ENCODE measurements at regions not wholly inside any gene's neighbourhood (a gene's known extent, or its start where the extent isn't known, plus 50 kb on each side); places are given as distances from the start of the nearest gene placed in this dataset.

- Histone ChIP-seq H3K4me3 (ENCODE audit: low read depth, low read length) (no peak overlapping the region), H3K9ac (ENCODE audit: low read depth, low read length) (no peak overlapping the region), H3K4me1 (ENCODE audit: control insufficient read depth, insufficient read depth, low read length) (no peaks in the 10 kb centered on the region), H3K36me3 (ENCODE audit: control insufficient read depth, insufficient read depth, low read length) (no peaks in the 10 kb centered on the region), H3K9me3 (ENCODE audit: control insufficient read depth, insufficient read depth, low read length) (no peaks in the 10 kb centered on the region), H3K27me3 (ENCODE audit: control insufficient read depth, insufficient read depth, low read length) (no peaks in the 10 kb centered on the region)
These were observed 821.1 kb downstream of the TRIB2 start for GRCh38 chr2:13537771-13538349.

DNA sequence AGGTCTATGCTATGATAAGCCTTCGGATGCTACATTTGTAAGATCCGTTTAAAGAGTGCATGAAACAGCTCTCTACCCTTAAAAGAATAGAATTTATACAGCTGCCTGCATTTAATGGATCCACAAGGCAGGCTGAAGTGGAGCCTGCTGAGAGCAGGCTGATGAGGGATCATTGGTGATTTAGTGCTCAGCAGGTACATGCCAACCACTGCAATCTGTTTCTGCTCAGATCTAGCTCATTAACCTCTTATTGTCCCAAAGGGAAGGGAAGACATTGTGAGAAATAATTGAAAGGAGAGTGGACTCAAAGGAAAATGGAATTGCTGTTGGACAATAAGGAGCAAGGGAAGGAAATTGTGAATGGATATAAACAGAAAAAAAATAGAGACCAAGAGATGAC lies 822.6 kb downstream of the TRIB2 start:
- no peaks in the 10 kb centered on the region for H3K9me3 ChIP-seq (ENCODE audit: control insufficient read depth, insufficient read depth, low read length)

GRCh38 chr2:13542061-13542460 lies 825.3 kb downstream of the TRIB2 start:
- no peak overlapping the region for H3K4me3 ChIP-seq (ENCODE audit: low read depth, low read length)

More for the DNA sequence above, 822.6 kb downstream of the TRIB2 start:
- Histone ChIP-seq H3K4me3 (ENCODE audit: low read depth, low read length) (no peak overlapping the region), H3K36me3 (ENCODE audit: control insufficient read depth, insufficient read depth, low read length) (no peaks in the 10 kb centered on the region), H3K9ac (ENCODE audit: low read depth, low read length) (no peak overlapping the region), H3K4me1 (ENCODE audit: control insufficient read depth, insufficient read depth, low read length) (no peaks in the 10 kb centered on the region), H3K27me3 (ENCODE audit: control insufficient read depth, insufficient read depth, low read length) (no peaks in the 10 kb centered on the region)

GRCh38 chr2:13542642-13543041 lies 825.9 kb downstream of the TRIB2 start:
- H3K9me3 ChIP-seq (ENCODE audit: control insufficient read depth, insufficient read depth, low read length) = no peaks in the 10 kb centered on the region
- no peaks in the 10 kb centered on the region for H3K27me3 ChIP-seq (ENCODE audit: control insufficient read depth, insufficient read depth, low read length)
- no peak overlapping the region for H3K9ac ChIP-seq (ENCODE audit: low read depth, low read length)
- H3K4me3 ChIP-seq (ENCODE audit: low read depth, low read length) = no peak overlapping the region
- no peaks in the 10 kb centered on the region for H3K4me1 ChIP-seq (ENCODE audit: control insufficient read depth, insufficient read depth, low read length)
- no peaks in the 10 kb centered on the region for H3K36me3 ChIP-seq (ENCODE audit: control insufficient read depth, insufficient read depth, low read length)

More at GRCh38 chr2:13542061-13542460, 825.3 kb downstream of the TRIB2 start:
- Histone ChIP-seq H3K9me3 (ENCODE audit: control insufficient read depth, insufficient read depth, low read length) (no peaks in the 10 kb centered on the region), H3K36me3 (ENCODE audit: control insufficient read depth, insufficient read depth, low read length) (no peaks in the 10 kb centered on the region), H3K4me1 (ENCODE audit: control insufficient read depth, insufficient read depth, low read length) (no peaks in the 10 kb centered on the region), H3K27me3 (ENCODE audit: control insufficient read depth, insufficient read depth, low read length) (no peaks in the 10 kb centered on the region), H3K9ac (ENCODE audit: low read depth, low read length) (no peak overlapping the region)

GRCh38 chr2:13543550-13543949 lies 826.8 kb downstream of the TRIB2 start:
- Histone ChIP-seq H3K36me3 (ENCODE audit: control insufficient read depth, insufficient read depth, low read length) (no peaks in the 10 kb centered on the region), H3K4me1 (ENCODE audit: control insufficient read depth, insufficient read depth, low read length) (no peaks in the 10 kb centered on the region), H3K9ac (ENCODE audit: low read depth, low read length) (no peak overlapping the region)

DNA sequence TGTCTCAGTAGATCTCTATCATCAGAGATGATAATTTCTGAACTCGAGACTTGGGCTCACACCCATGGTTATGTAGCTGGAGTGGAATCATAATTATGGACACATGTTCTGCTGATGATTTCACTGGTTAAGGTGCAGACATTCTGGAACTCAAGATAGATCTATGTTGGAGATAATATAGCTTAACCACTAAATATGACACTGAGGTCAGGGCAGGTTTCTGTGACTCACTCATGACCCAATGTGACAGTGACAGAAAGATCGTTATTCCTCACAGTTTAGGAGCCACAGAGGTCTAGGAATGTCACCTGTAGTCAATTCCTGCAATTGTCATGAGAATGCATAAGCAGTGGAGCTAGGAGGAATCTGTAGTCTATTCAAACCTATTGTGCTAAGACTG lies 828.6 kb downstream of the TRIB2 start:
- Histone ChIP-seq H3K9me3 (ENCODE audit: control insufficient read depth, insufficient read depth, low read length) (no peaks in the 10 kb centered on the region), H3K9ac (ENCODE audit: low read depth, low read length) (no peak overlapping the region), H3K4me3 (ENCODE audit: low read depth, low read length) (no peak overlapping the region), H3K36me3 (ENCODE audit: control insufficient read depth, insufficient read depth, low read length) (no peaks in the 10 kb centered on the region), H3K27me3 (ENCODE audit: control insufficient read depth, insufficient read depth, low read length) (no peaks in the 10 kb centered on the region), H3K4me1 (ENCODE audit: control insufficient read depth, insufficient read depth, low read length) (no peaks in the 10 kb centered on the region)

More at GRCh38 chr2:13543550-13543949, 826.8 kb downstream of the TRIB2 start:
- Histone ChIP-seq H3K27me3 (ENCODE audit: control insufficient read depth, insufficient read depth, low read length) (no peaks in the 10 kb centered on the region), H3K9me3 (ENCODE audit: control insufficient read depth, insufficient read depth, low read length) (no peaks in the 10 kb centered on the region), H3K4me3 (ENCODE audit: low read depth, low read length) (no peak overlapping the region)

GRCh38 chr2:13546131-13546530 lies 829.4 kb downstream of the TRIB2 start:
- H3K4me3 ChIP-seq (ENCODE audit: low read depth, low read length) = no peak overlapping the region
- H3K27me3 ChIP-seq (ENCODE audit: control insufficient read depth, insufficient read depth, low read length) = no peaks in the 10 kb centered on the region
- no peak overlapping the region for H3K9ac ChIP-seq (ENCODE audit: low read depth, low read length)
- H3K4me1 ChIP-seq (ENCODE audit: control insufficient read depth, insufficient read depth, low read length) = no peaks in the 10 kb centered on the region
- H3K9me3 ChIP-seq (ENCODE audit: control insufficient read depth, insufficient read depth, low read length) = no peaks in the 10 kb centered on the region
- H3K36me3 ChIP-seq (ENCODE audit: control insufficient read depth, insufficient read depth, low read length) = no peaks in the 10 kb centered on the region

DNA sequence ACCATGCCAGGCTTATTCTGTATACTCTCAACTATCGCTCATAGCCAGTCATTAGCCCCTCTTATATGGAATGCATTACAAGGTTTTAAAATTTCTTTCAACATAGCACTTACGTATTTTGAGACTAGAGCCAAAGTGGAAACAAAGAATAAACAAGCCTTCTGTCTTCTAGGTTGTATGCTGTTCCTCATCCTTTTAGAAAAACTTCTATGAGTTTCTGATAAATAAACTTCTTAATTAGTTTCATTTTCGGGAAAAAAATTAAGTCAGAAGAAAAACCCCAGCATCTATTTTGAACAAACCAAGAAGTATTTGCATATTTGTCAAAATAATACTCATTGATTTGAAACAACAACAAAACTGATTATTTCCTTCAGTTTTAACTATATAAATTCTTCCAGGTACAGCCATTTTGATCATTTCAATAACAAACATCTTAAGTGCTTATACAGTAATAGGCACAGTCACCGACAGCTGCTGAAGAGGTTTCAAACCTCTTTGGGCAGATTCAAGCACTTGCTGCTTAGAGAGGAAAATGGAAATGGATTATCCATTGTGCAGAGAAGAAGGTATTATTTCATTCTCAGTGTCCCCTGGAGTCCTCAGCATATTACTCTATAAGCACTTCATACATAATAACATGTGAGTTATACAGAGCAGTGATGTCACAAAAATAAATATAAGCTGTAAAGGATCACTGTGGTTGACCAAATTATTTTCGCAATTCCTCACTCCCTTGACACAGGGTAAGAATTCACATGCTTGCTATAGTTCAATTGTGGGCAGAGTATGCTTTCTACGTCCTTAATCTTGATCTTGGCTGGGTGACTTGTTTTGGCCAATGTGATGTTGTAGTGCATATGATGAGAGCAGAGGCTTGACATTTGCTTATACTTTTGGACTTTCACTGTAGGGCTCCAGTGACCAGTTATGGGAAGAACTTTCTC lies 833.8 kb downstream of the TRIB2 start:
- H3K9ac ChIP-seq (ENCODE audit: low read depth, low read length) = no peak overlapping the region
- no peaks in the 10 kb centered on the region for H3K4me1 ChIP-seq (ENCODE audit: control insufficient read depth, insufficient read depth, low read length)
- H3K4me3 ChIP-seq (ENCODE audit: low read depth, low read length) = no peak overlapping the region
- no peaks in the 10 kb centered on the region for H3K9me3 ChIP-seq (ENCODE audit: control insufficient read depth, insufficient read depth, low read length)
- H3K36me3 ChIP-seq (ENCODE audit: control insufficient read depth, insufficient read depth, low read length) = no peaks in the 10 kb centered on the region
- H3K27me3 ChIP-seq (ENCODE audit: control insufficient read depth, insufficient read depth, low read length) = no peaks in the 10 kb centered on the region

GRCh38 chr2:13558368-13558767 lies 841.6 kb downstream of the TRIB2 start:
- no peak overlapping the region for H3K9ac ChIP-seq (ENCODE audit: low read depth, low read length)
- H3K9me3 ChIP-seq (ENCODE audit: control insufficient read depth, insufficient read depth, low read length) = no peaks in the 10 kb centered on the region
- H3K4me3 ChIP-seq (ENCODE audit: low read depth, low read length) = no peak overlapping the region
- H3K27me3 ChIP-seq (ENCODE audit: control insufficient read depth, insufficient read depth, low read length) = no peaks in the 10 kb centered on the region
- no peaks in the 10 kb centered on the region for H3K4me1 ChIP-seq (ENCODE audit: control insufficient read depth, insufficient read depth, low read length)
- H3K36me3 ChIP-seq (ENCODE audit: control insufficient read depth, insufficient read depth, low read length) = no peaks in the 10 kb centered on the region

DNA sequence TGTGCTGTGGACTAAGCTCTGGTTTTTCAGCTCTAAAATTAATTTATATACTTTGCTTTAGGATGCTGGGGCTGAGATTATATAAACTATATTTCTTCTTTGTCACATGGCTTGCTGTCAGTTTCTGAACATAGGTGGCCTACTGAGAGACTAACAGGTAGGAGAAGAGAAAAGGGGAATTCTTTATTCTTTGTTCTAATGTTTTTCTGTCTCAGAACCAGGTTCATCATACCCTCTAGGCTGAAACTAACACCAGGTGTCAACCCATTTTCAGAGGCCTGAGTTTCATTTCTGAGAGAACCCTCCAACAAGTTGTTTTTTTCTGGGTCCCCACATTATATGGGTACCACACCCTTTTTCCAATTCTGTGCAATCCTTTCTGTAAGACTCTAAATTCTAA lies 843.6 kb downstream of the TRIB2 start:
- Histone ChIP-seq H3K4me1 (ENCODE audit: control insufficient read depth, insufficient read depth, low read length) (no peaks in the 10 kb centered on the region), H3K27me3 (ENCODE audit: control insufficient read depth, insufficient read depth, low read length) (no peaks in the 10 kb centered on the region), H3K4me3 (ENCODE audit: low read depth, low read length) (no peak overlapping the region), H3K9me3 (ENCODE audit: control insufficient read depth, insufficient read depth, low read length) (no peaks in the 10 kb centered on the region), H3K9ac (ENCODE audit: low read depth, low read length) (no peak overlapping the region), H3K36me3 (ENCODE audit: control insufficient read depth, insufficient read depth, low read length) (no peaks in the 10 kb centered on the region)

GRCh38 chr2:13572466-13572865 lies 855.7 kb downstream of the TRIB2 start:
- Histone ChIP-seq H3K27me3 (ENCODE audit: control insufficient read depth, insufficient read depth, low read length) (no peaks in the 10 kb centered on the region), H3K9me3 (ENCODE audit: control insufficient read depth, insufficient read depth, low read length) (no peaks in the 10 kb centered on the region), H3K4me1 (ENCODE audit: control insufficient read depth, insufficient read depth, low read length) (no peaks in the 10 kb centered on the region), H3K4me3 (ENCODE audit: low read depth, low read length) (no peak overlapping the region), H3K36me3 (ENCODE audit: control insufficient read depth, insufficient read depth, low read length) (no peaks in the 10 kb centered on the region), H3K9ac (ENCODE audit: low read depth, low read length) (no peak overlapping the region)

GRCh38 chr2:13574831-13575230 lies 858.1 kb downstream of the TRIB2 start:
- H3K27me3 ChIP-seq (ENCODE audit: control insufficient read depth, insufficient read depth, low read length) = no peaks in the 10 kb centered on the region
- no peak overlapping the region for H3K9ac ChIP-seq (ENCODE audit: low read depth, low read length)
- H3K9me3 ChIP-seq (ENCODE audit: control insufficient read depth, insufficient read depth, low read length) = no peaks in the 10 kb centered on the region
- no peaks in the 10 kb centered on the region for H3K4me1 ChIP-seq (ENCODE audit: control insufficient read depth, insufficient read depth, low read length)
- no peak overlapping the region for H3K4me3 ChIP-seq (ENCODE audit: low read depth, low read length)
- H3K36me3 ChIP-seq (ENCODE audit: control insufficient read depth, insufficient read depth, low read length) = no peaks in the 10 kb centered on the region
